ENCODE measurements at regions not wholly inside any gene's neighbourhood (a gene's known extent, or its start where the extent isn't known, plus 50 kb on each side); places are given as distances from the start of the nearest gene placed in this dataset.

- in situ Hi-C loops (cut with HindIII; ENCODE audit: low sequenced_read_pairs), result no loop called here
- TF ChIP-seq CTCF (IDR thresholded peaks at IDR 0.05; ENCODE audit: low read depth, low read length, missing control alignments), result no peak
- no peak for DNase-seq (ENCODE audit: low read depth)
Measured at GRCh38 chr7:79953130-79953529, 181.5 kb upstream of the GNAI1 start.

GRCh38 chr7:79952399-79952798, 182.2 kb upstream of the GNAI1 start:
- H3K4me3 ChIP-seq (ENCODE audit: low read depth, low read length), result no peak overlapping the region
- in situ Hi-C loops (cut with HindIII; ENCODE audit: low sequenced_read_pairs), result no loop called here
- DNase-seq (ENCODE audit: low read depth), result no peak
- TF ChIP-seq CTCF (IDR thresholded peaks at IDR 0.05; ENCODE audit: low read depth, low read length, missing control alignments), result no peak

More at GRCh38 chr7:79953130-79953529, 181.5 kb upstream of the GNAI1 start:
- H3K4me3 ChIP-seq (ENCODE audit: low read depth, low read length), result no peak overlapping the region

GRCh38 chr7:79951415-79951814, 183.2 kb upstream of the GNAI1 start:
- TF ChIP-seq CTCF (IDR thresholded peaks at IDR 0.05; ENCODE audit: low read depth, low read length, missing control alignments), result no peak

GRCh38 chr7:79949778-79950177, 184.9 kb upstream of the GNAI1 start:
- H3K4me3 ChIP-seq (ENCODE audit: low read depth, low read length), result no peak overlapping the region
- DNase-seq (ENCODE audit: low read depth), result no peak
- in situ Hi-C loops (cut with HindIII; ENCODE audit: low sequenced_read_pairs), result no loop called here
- no peak for TF ChIP-seq CTCF (IDR thresholded peaks at IDR 0.05; ENCODE audit: low read depth, low read length, missing control alignments)

More at GRCh38 chr7:79951415-79951814, 183.2 kb upstream of the GNAI1 start:
- DNase-seq (ENCODE audit: low read depth), result no peak
- H3K4me3 ChIP-seq (ENCODE audit: low read depth, low read length), result no peak overlapping the region
- in situ Hi-C loops (cut with HindIII; ENCODE audit: low sequenced_read_pairs), result no loop called here

GRCh38 chr7:79936281-79936983, 198.2 kb upstream of the GNAI1 start:
- in situ Hi-C loops (cut with HindIII; ENCODE audit: low sequenced_read_pairs), result no loop called here
- no peak for DNase-seq (ENCODE audit: low read depth)
- no peak overlapping the region for H3K4me3 ChIP-seq (ENCODE audit: low read depth, low read length)
- no peak for TF ChIP-seq CTCF (IDR thresholded peaks at IDR 0.05; ENCODE audit: low read depth, low read length, missing control alignments)

GRCh38 chr7:79934727-79935126, 199.9 kb upstream of the GNAI1 start:
- no peak for DNase-seq (ENCODE audit: low read depth)
- in situ Hi-C loops (cut with HindIII; ENCODE audit: low sequenced_read_pairs), result no loop called here
- H3K4me3 ChIP-seq (ENCODE audit: low read depth, low read length), result no peak overlapping the region
- no peak for TF ChIP-seq CTCF (IDR thresholded peaks at IDR 0.05; ENCODE audit: low read depth, low read length, missing control alignments)

Measured in astrocyte of the cerebellum (primary cell).